GM23338 (cell line): ENCODE measurements at regions not wholly inside any gene's neighbourhood (a gene's known extent, or its start where the extent isn't known, plus 50 kb on each side); places are given as distances from the start of the nearest gene placed in this dataset.

ENCODE experiments used
- ATAC-seq: fragments of 200-7000 bp; cut with Tn5 transposase; 3 replicates; pipeline ENCODE4 v1.9.1; 2020
- DNase-seq: peaks from one replicate; pipeline ENCODE4 v3.0.0-alpha.2; 2015; ENCODE audit warnings: low spot score
- H2AFZ ChIP-seq: fragments of 200-600 bp; sonication (generic); 2 replicates; pipeline ENCODE4 v1.8.0; 2016; ENCODE audit warnings: antibody characterized with exemption, mild to moderate bottlenecking, moderate library complexity
- H3F3A ChIP-seq: fragments of 200-600 bp; sonication (generic); replicated peaks from 2 replicates; pipeline ENCODE4 v1.8.0; 2017; ENCODE audit warnings: antibody characterized with exemption, mixed run types, low read depth
- H3K27ac ChIP-seq: fragments of 200-600 bp; sonication (generic); 2 replicates; pipeline ENCODE4 v1.6.1; 2016; ENCODE audit warnings: low read depth
- H3K27me3 ChIP-seq: fragments of 200-600 bp; sonication (generic); 2 replicates; pipeline ENCODE4 v1.8.0; 2016; ENCODE audit warnings: mild to moderate bottlenecking, mixed run types, moderate library complexity; ENCODE audit not compliant: insufficient read depth
- H3K36me3 ChIP-seq: fragments of 200-600 bp; sonication (generic); 2 replicates; pipeline ENCODE4 v1.8.0; 2016; ENCODE audit warnings: mild to moderate bottlenecking; ENCODE audit not compliant: insufficient read depth
- H3K4me1 ChIP-seq: fragments of 200-600 bp; sonication (generic); 2 replicates; pipeline ENCODE4 v1.8.0; 2016; ENCODE audit warnings: mild to moderate bottlenecking, moderate library complexity; ENCODE audit not compliant: insufficient read depth
- H3K4me2 ChIP-seq: fragments of 200-600 bp; sonication (generic); 2 replicates; pipeline ENCODE4 v1.7.1; 2017; ENCODE audit warnings: mixed run types
- H3K4me3 ChIP-seq: fragments of 200-600 bp; sonication (generic); 2 replicates; pipeline ENCODE4 v1.6.1; 2016; ENCODE audit warnings: mixed run types
- H3K79me2 ChIP-seq: fragments of 200-600 bp; sonication (generic); replicated peaks from 2 replicates; pipeline ENCODE4 v1.8.0; 2017; ENCODE audit warnings: mild to moderate bottlenecking; ENCODE audit not compliant: insufficient read depth
- H3K9me2 ChIP-seq: fragments of 200-600 bp; sonication (generic); 2 replicates; pipeline ENCODE4 v1.8.0; 2017; ENCODE audit not compliant: insufficient read depth
- H4K20me1 ChIP-seq: fragments of 200-600 bp; sonication (generic); replicated peaks from 2 replicates; pipeline ENCODE4 v1.8.0; 2017; ENCODE audit warnings: mild to moderate bottlenecking; ENCODE audit not compliant: insufficient read depth
- H3K27ac Mint-ChIP-seq: 2 replicates; pipeline ENCODE4 v1.8.0; 2020; ENCODE audit warnings: inconsistent platforms, mild to moderate bottlenecking, moderate library complexity, mixed read lengths
- H3K27me3 Mint-ChIP-seq: 3 replicates; pipeline ENCODE4 v1.8.0; 2022; ENCODE audit warnings: low read depth, mild to moderate bottlenecking, moderate library complexity, mixed read lengths, inconsistent platforms; ENCODE audit not compliant: insufficient read depth, poor library complexity
- H3K36me3 Mint-ChIP-seq: 3 replicates; pipeline ENCODE4 v1.8.0; 2021; ENCODE audit warnings: low read depth, mild to moderate bottlenecking, inconsistent platforms, moderate library complexity, mixed read lengths
- H3K4me1 Mint-ChIP-seq: 3 replicates; pipeline ENCODE4 v1.8.0; 2020; ENCODE audit warnings: mild to moderate bottlenecking, inconsistent platforms, mixed read lengths
- H3K4me3 Mint-ChIP-seq: 3 replicates; pipeline ENCODE4 v1.8.0; 2021; ENCODE audit warnings: moderate library complexity, mild to moderate bottlenecking, inconsistent platforms, mixed read lengths
- H3K9me3 Mint-ChIP-seq: 3 replicates; pipeline ENCODE4 v1.8.0; 2020; ENCODE audit warnings: moderate library complexity, mild to moderate bottlenecking, inconsistent platforms, mixed read lengths
- CREB1 ChIP-seq: fragments of 250-450 bp; sonication (Bioruptor Pico); IDR thresholded peaks from 2 replicates; pipeline ENCODE4 v1.5.0; 2020; ENCODE audit warnings: low read depth, mild to moderate bottlenecking, moderate library complexity
- CTCF ChIP-seq, 2 experiments: fragments of 200-600 bp in 1 of 2; sonication (generic) in 1 of 2; conservative IDR thresholded peaks; 2 replicates each; pipeline versions ENCODE4 v1.5.1 to v1.6.1; 2016 to 2017; ENCODE audit warnings: antibody characterized with exemption in 2 of 2, low read depth in 2 of 2, mild to moderate bottlenecking in 2 of 2, moderate library complexity in 1 of 2
- EZH2 ChIP-seq: fragments of 200-600 bp; sonication (generic); IDR thresholded peaks from one replicate; pipeline ENCODE4 v1.8.0; 2017; ENCODE audit warnings: antibody characterized with exemption, mild to moderate bottlenecking, low read depth; ENCODE audit not compliant: unreplicated experiment
- NANOG ChIP-seq: IDR thresholded peaks from 2 replicates; pipeline ENCODE4 v1.6.1; 2016; ENCODE audit warnings: antibody characterized with exemption, borderline replicate concordance
- POLR2AphosphoS5 ChIP-seq: IDR thresholded peaks from 2 replicates; pipeline ENCODE4 v1.6.1; 2016; ENCODE audit warnings: antibody characterized with exemption, low read depth
- STAT1 ChIP-seq: IDR thresholded peaks from one replicate; pipeline ENCODE4 v1.6.1; 2016; ENCODE audit warnings: antibody characterized with exemption; ENCODE audit not compliant: unreplicated experiment
- ZNF331 ChIP-seq: fragments of 250-450 bp; sonication (Bioruptor Pico); IDR thresholded peaks from 2 replicates; pipeline ENCODE4 v1.5.0; 2020; ENCODE audit warnings: low read depth, mild to moderate bottlenecking, moderate library complexity

DNA sequence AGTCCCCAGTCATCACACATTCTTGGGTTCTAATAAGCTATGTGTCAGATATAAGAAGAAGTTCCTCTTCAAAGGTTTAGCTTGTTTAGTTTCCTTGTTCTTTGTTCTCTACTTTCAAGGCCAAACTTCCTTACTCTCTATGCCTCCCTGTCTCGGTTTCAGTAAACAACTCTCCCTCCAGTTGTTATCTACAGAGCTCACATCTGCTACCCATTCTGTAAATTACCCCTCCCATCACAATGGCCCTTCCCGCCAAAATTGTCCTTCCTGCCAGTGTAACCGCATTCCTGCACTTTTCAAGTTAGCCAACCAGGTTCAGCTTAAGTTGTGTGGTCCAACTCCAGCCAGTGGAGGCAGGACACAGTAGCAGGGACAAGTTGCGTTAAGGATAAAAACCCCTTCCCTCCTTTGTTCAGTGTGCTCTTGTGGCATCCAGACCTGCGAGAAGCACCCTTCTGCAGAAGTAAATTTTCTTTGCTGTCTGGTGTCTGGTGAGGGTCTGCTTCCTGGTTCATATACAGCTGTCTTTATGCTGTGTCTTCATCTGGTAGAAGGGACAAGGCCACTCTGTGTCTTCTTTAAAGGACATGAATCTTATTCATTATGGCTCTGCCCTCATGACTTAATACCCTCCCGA lies 342.1 kb upstream of the GRM7 start:
- Mint-ChIP-seq H3K27ac (no peak overlapping the region), H3K9me3 (peaks cover 87% of the 10 kb centered on the region)
- no peak for TF ChIP-seq STAT1
- TF ChIP-seq POLR2AphosphoS5: no peak
- no peak for TF ChIP-seq CTCF (conservative IDR thresholded peaks at IDR 0.05; ENCODE audit: low read depth in 2 of 2)
- TF ChIP-seq CREB1 (CRISPR knock-in tag): no peak
- TF ChIP-seq EZH2: no peak
- TF ChIP-seq ZNF331 (CRISPR knock-in tag): no peak

DNA sequence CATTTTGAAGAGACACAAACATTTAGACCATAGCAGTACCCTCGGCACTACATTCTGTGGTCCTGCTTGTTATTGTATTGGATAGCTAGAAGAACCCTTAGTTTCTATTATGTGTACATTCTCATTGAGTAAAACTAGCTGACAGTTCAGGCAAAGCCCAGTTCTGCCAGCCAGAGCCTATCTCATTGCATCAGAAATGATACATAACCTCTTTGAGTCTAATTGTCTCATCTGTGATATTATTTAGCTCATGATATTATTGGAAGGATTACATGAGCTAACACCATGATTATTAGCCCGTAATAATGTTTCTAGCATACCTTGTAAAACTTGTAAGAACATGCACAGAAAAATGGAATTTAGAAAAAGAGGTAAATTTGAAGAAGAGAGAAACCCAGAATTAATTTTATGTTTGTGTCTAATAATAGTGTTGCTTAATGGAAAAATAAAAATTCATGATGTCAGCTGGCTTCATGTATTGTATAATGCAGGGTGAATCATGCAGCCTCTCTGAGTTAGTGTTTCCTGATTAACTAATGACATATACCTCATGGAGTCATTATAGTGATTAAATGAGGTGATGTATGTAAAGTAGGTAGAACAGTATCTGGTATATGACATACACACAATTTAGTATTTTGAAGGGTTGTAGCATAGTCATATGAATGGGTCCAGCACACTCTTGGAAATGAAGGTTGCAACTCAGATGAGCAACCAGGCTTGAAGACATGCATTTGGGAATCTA lies 339.4 kb upstream of the GRM7 start:
- Mint-ChIP-seq H3K36me3 (peaks cover 31% of the 10 kb centered on the region; the same call in 2 of the 3 replicates), H3K9me3 (peaks cover 84% of the 10 kb centered on the region), H3K27ac (no peak overlapping the region), H3K4me1 (peaks cover 23% of the 10 kb centered on the region), H3K4me3 (no peak overlapping the region), H3K27me3 (peaks cover 6% of the 10 kb centered on the region)
- H4K20me1 ChIP-seq: no peaks in the 10 kb centered on the region
- no peak for DNase-seq
- no peaks in the 10 kb centered on the region for H3K9me2 ChIP-seq
- no peaks in the 10 kb centered on the region for H3F3A ChIP-seq
- no peak overlapping the region for H3K4me3 ChIP-seq
- TF ChIP-seq NANOG: no peak
- no peaks in the 10 kb centered on the region for H3K36me3 ChIP-seq
- H3K4me1 ChIP-seq: no peaks in the 10 kb centered on the region
- no peaks in the 10 kb centered on the region for H3K79me2 ChIP-seq
- H3K27ac ChIP-seq: no peak overlapping the region
- H3K27me3 ChIP-seq: no peaks in the 10 kb centered on the region
- no peak overlapping the region for H3K4me2 ChIP-seq
- ATAC-seq: no peak
- H2AFZ ChIP-seq: no peak overlapping the region

More for the DNA sequence above, 342.1 kb upstream of the GRM7 start:
- Histone ChIP-seq H3F3A (no peaks in the 10 kb centered on the region), H3K36me3 (no peaks in the 10 kb centered on the region), H2AFZ (no peak overlapping the region), H3K4me1 (no peaks in the 10 kb centered on the region), H3K4me3 (no peak overlapping the region), H3K4me2 (no peak overlapping the region), H3K27ac (no peak overlapping the region), H3K79me2 (no peaks in the 10 kb centered on the region), H3K27me3 (no peaks in the 10 kb centered on the region), H4K20me1 (no peaks in the 10 kb centered on the region), H3K9me2 (no peaks in the 10 kb centered on the region)
- DNase-seq (no peak), ATAC-seq (no peak)
- peaks cover 6% of the 10 kb centered on the region for H3K27me3 Mint-ChIP-seq
- H3K36me3 Mint-ChIP-seq: peaks cover 46% of the 10 kb centered on the region; the same call in 2 of the 3 replicates
- H3K4me3 Mint-ChIP-seq: no peak overlapping the region
- peaks cover 32% of the 10 kb centered on the region for H3K4me1 Mint-ChIP-seq

DNA sequence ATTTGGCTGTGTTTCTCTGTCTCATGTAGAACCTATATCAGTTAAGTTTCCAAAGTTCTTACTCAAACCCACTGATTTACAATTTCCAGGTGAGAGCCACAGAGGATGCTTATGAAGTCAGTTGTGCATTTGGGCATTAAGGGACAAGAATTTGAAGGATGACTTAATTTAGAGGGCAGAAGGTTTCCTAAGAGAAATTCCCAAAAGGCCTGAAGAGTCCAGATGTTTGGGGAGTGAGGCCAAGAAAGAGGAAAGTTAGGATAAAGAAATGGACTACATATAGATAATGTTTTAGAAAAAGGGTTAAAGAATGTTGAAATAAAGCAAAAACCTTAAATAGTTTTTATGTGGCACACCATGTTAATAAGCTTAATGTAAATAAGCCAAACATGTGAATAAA lies 338.7 kb upstream of the GRM7 start:
- no peaks in the 10 kb centered on the region for H3K27me3 ChIP-seq
- no peaks in the 10 kb centered on the region for H3K36me3 ChIP-seq
- no peak overlapping the region for H3K27ac Mint-ChIP-seq
- no peak for DNase-seq
- H3K27ac ChIP-seq: no peak overlapping the region
- ATAC-seq: no peak
- no peaks in the 10 kb centered on the region for H4K20me1 ChIP-seq
- H2AFZ ChIP-seq: no peak overlapping the region
- H3K9me2 ChIP-seq: no peaks in the 10 kb centered on the region
- no peak for TF ChIP-seq CTCF (conservative IDR thresholded peaks at IDR 0.05; ENCODE audit: low read depth in 2 of 2)
- no peaks in the 10 kb centered on the region for H3K79me2 ChIP-seq
- peaks cover 85% of the 10 kb centered on the region for H3K9me3 Mint-ChIP-seq
- H3K4me2 ChIP-seq: no peak overlapping the region
- H3K4me3 Mint-ChIP-seq: no peak overlapping the region
- peaks cover 17% of the 10 kb centered on the region for H3K4me1 Mint-ChIP-seq
- peaks cover 6% of the 10 kb centered on the region for H3K27me3 Mint-ChIP-seq
- no peaks in the 10 kb centered on the region for H3K4me1 ChIP-seq
- no peaks in the 10 kb centered on the region for H3F3A ChIP-seq
- peaks cover 31% of the 10 kb centered on the region; the same call in 2 of the 3 replicates for H3K36me3 Mint-ChIP-seq
- H3K4me3 ChIP-seq: no peak overlapping the region
